Neuronal stem cell (in vitro differentiated cells): ENCODE measurements at regions not wholly inside any gene's neighbourhood (a gene's known extent, or its start where the extent isn't known, plus 50 kb on each side); places are given as distances from the start of the nearest gene placed in this dataset.

Experiments
- DNase-seq: peaks from one replicate; pipeline ENCODE4 v3.0.0-alpha.2; 2013; ENCODE audit warnings: low spot score
- H2AFZ ChIP-seq: one replicate; pipeline ENCODE4 v1.6.1; 2013; ENCODE audit warnings: mild to moderate bottlenecking, low read length, inconsistent platforms
- H2AK5ac ChIP-seq: 2 replicates; pipeline ENCODE4 v1.6.1; 2013; ENCODE audit warnings: low read depth, mild to moderate bottlenecking, inconsistent platforms, low read length, moderate library complexity, mixed read lengths
- H2BK120ac ChIP-seq: 2 replicates; pipeline ENCODE4 v1.6.1; 2013; ENCODE audit warnings: low read depth, mild to moderate bottlenecking, inconsistent platforms, low read length, moderate library complexity, mixed read lengths
- H2BK12ac ChIP-seq: one replicate; pipeline ENCODE4 v1.6.1; 2013; ENCODE audit warnings: low read length, inconsistent platforms
- H2BK15ac ChIP-seq: 2 replicates; pipeline ENCODE4 v1.6.1; 2013; ENCODE audit warnings: mild to moderate bottlenecking, low read length, inconsistent platforms, mixed read lengths
- H2BK5ac ChIP-seq: one replicate; pipeline ENCODE4 v1.6.1; 2013; ENCODE audit warnings: inconsistent platforms, mild to moderate bottlenecking, low read length, moderate library complexity
- H3K14ac ChIP-seq: one replicate; pipeline ENCODE4 v1.6.1; 2013; ENCODE audit warnings: low read length, inconsistent platforms
- H3K18ac ChIP-seq: 2 replicates; pipeline ENCODE4 v1.6.1; 2013; ENCODE audit warnings: low read length, inconsistent platforms
- H3K23ac ChIP-seq: 2 replicates; pipeline ENCODE4 v1.6.1; 2013; ENCODE audit warnings: low read depth, mild to moderate bottlenecking, mixed read lengths, low read length, inconsistent platforms; ENCODE audit not compliant: poor library complexity
- H3K27ac ChIP-seq: replicated peaks from 3 replicates; pipeline ENCODE4 v1.5.1; 2013; ENCODE audit warnings: low read length, inconsistent platforms
- H3K27me3 ChIP-seq, 3 experiments: 2 replicates each; pipeline ENCODE4 v1.6.1; 2013; ENCODE audit warnings: low read length in 3 of 3, mild to moderate bottlenecking in 2 of 3, inconsistent platforms in 1 of 3, low read depth in 1 of 3, mixed read lengths in 1 of 3, moderate library complexity in 1 of 3; ENCODE audit not compliant: control insufficient read depth in 3 of 3, insufficient read depth in 3 of 3
- H3K36me3 ChIP-seq, 2 donors: replicated peaks in 1 of 2; 2 replicates each; pipeline ENCODE4 v1.6.1; 2013; ENCODE audit warnings: low read length in 2 of 2; ENCODE audit not compliant: control insufficient read depth in 2 of 2, insufficient read depth in 2 of 2
- H3K4ac ChIP-seq: 2 replicates; pipeline ENCODE4 v1.6.1; 2013; ENCODE audit warnings: inconsistent platforms, mild to moderate bottlenecking, low read length, moderate library complexity
- H3K4me1 ChIP-seq, 2 donors: 1 replicate in 1 of 2; 2 replicates in 1 of 2; pipeline ENCODE4 v1.6.1; 2013; ENCODE audit warnings: low read length in 2 of 2, low read depth in 1 of 2; ENCODE audit not compliant: control insufficient read depth in 2 of 2, insufficient read depth in 1 of 2
- H3K4me2 ChIP-seq: one replicate; pipeline ENCODE4 v1.6.1; 2013; ENCODE audit warnings: mild to moderate bottlenecking, low read length, inconsistent platforms; ENCODE audit not compliant: insufficient read depth, poor library complexity, severe bottlenecking
- H3K4me3 ChIP-seq, 2 donors: 2 replicates each; pipeline ENCODE4 v1.5.1; 2013; ENCODE audit warnings: low read length in 2 of 2, mild to moderate bottlenecking in 2 of 2, inconsistent platforms in 1 of 2, moderate library complexity in 1 of 2
- H3K79me1 ChIP-seq: one replicate; pipeline ENCODE4 v1.6.1; 2013; ENCODE audit warnings: low read depth, mild to moderate bottlenecking, inconsistent platforms, low read length, moderate library complexity
- H3K9ac ChIP-seq: one replicate; pipeline ENCODE4 v1.6.1; 2013; ENCODE audit warnings: mild to moderate bottlenecking, low read depth, low read length, inconsistent platforms; ENCODE audit not compliant: poor library complexity
- H3K9me3 ChIP-seq, 2 donors: replicated peaks in 1 of 2; 2 replicates each; pipeline versions ENCODE3 to v1.6.1; 2013; ENCODE audit warnings: low read length in 2 of 2, mild to moderate bottlenecking in 2 of 2, inconsistent platforms in 1 of 2, low read depth in 1 of 2, mixed read lengths in 1 of 2, moderate library complexity in 1 of 2; ENCODE audit not compliant: control insufficient read depth in 2 of 2, insufficient read depth in 1 of 2
- H4K8ac ChIP-seq: one replicate; pipeline ENCODE4 v1.6.1; 2013; ENCODE audit warnings: low read depth, mild to moderate bottlenecking, inconsistent platforms, low read length, moderate library complexity
- H4K91ac ChIP-seq: one replicate; pipeline ENCODE4 v1.6.1; 2013; ENCODE audit warnings: low read length, low read depth, mild to moderate bottlenecking, inconsistent platforms; ENCODE audit not compliant: poor library complexity
- WGBS, 2 donors: extraction: QIAGEN DNeasy Blood & Tissue Kit; methylation state at CpG; one replicate each; pipeline ENCODE4 v1.1.7; 2013; ENCODE audit warnings: missing lambda C conversion rate in 2 of 2, mixed read lengths in 1 of 2; ENCODE audit not compliant: insufficient read length in 2 of 2, insufficient replicate concordance in 1 of 2; ENCODE audit errors: extremely low coverage in 2 of 2; 5-methylcytosine and 5-hydroxymethylcytosine counted together

GRCh38 chr15:95267481-95267880 is 1036.1 kb downstream of the MCTP2 start:
- Histone ChIP-seq H2AK5ac (no peak overlapping the region), H3K79me1 (no peaks in the 10 kb centered on the region), H3K9me3 (no peaks in the 10 kb centered on the region), H2BK15ac (no peak overlapping the region), H3K4me2 (no peak overlapping the region), H3K27me3 (no peaks in the 10 kb centered on the region), H3K27ac (no peak overlapping the region), H3K4me3 (no peak overlapping the region), H3K4ac (no peak overlapping the region), H4K8ac (no peak overlapping the region), H3K18ac (no peak overlapping the region), H3K9ac (no peak overlapping the region), H3K14ac (no peak overlapping the region), H4K91ac (no peak overlapping the region), H2BK120ac (no peak overlapping the region), H2AFZ (no peak overlapping the region), H3K4me1 (peaks cover 0 to 5% of the 10 kb centered on the region in 2 donors), H3K23ac (no peak overlapping the region), H3K36me3 (no peaks in the 10 kb centered on the region), H2BK12ac (no peak overlapping the region), H2BK5ac (no peak overlapping the region)
- DNase-seq = no peak
- WGBS, 2 donors = no CpG with 5 or more reads among the region's 3 CpGs

- Histone ChIP-seq H3K4me3 (no peak overlapping the region), H3K27me3 (no peaks in the 10 kb centered on the region), H2BK120ac (no peak overlapping the region), H4K8ac (no peak overlapping the region), H3K79me1 (no peaks in the 10 kb centered on the region), H3K9me3 (no peaks in the 10 kb centered on the region), H3K27ac (no peak overlapping the region), H2BK12ac (no peak overlapping the region), H4K91ac (no peak overlapping the region), H3K18ac (no peak overlapping the region), H2AFZ (no peak overlapping the region), H3K9ac (no peak overlapping the region), H2BK15ac (no peak overlapping the region), H3K4me2 (no peak overlapping the region), H3K36me3 (no peaks in the 10 kb centered on the region), H3K4me1 (peaks cover 0 to 5% of the 10 kb centered on the region in 2 donors), H3K14ac (no peak overlapping the region), H2AK5ac (no peak overlapping the region), H3K4ac (no peak overlapping the region), H3K23ac (no peak overlapping the region), H2BK5ac (no peak overlapping the region)
- WGBS, 2 donors = no CpG with 5 or more reads among the region's 10 CpGs
- no peak for DNase-seq
Observed at GRCh38 chr15:95269242-95270183, 1038.2 kb downstream of the MCTP2 start.

GRCh38 chr15:95274101-95274500 is 1042.7 kb downstream of the MCTP2 start:
- Histone ChIP-seq H2BK5ac (no peak overlapping the region), H3K18ac (no peak overlapping the region), H3K36me3 (no peaks in the 10 kb centered on the region), H3K23ac (no peak overlapping the region), H3K9me3 (no peaks in the 10 kb centered on the region), H2AK5ac (no peak overlapping the region), H2AFZ (no peak overlapping the region), H3K4ac (no peak overlapping the region), H3K4me2 (no peak overlapping the region), H4K8ac (no peak overlapping the region), H2BK12ac (no peak overlapping the region), H3K9ac (no peak overlapping the region), H2BK15ac (no peak overlapping the region), H3K27ac (no peak overlapping the region), H3K4me3 (no peak overlapping the region), H3K79me1 (no peaks in the 10 kb centered on the region), H2BK120ac (no peak overlapping the region), H3K4me1 (peaks cover 0 to 3% of the 10 kb centered on the region in 2 donors), H3K27me3 (no peaks in the 10 kb centered on the region), H3K14ac (no peak overlapping the region), H4K91ac (no peak overlapping the region)
- WGBS, 2 donors = no CpG with 5 or more reads among the region's 4 CpGs
- DNase-seq = no peak

- no peak overlapping the region for H2BK5ac ChIP-seq
- H4K91ac ChIP-seq = no peak overlapping the region
- no peak overlapping the region for H2BK12ac ChIP-seq
- H3K9ac ChIP-seq = no peak overlapping the region
- no peaks in the 10 kb centered on the region for H3K36me3 ChIP-seq
- no peaks in the 10 kb centered on the region for H3K9me3 ChIP-seq
- no peak overlapping the region for H4K8ac ChIP-seq
- H3K79me1 ChIP-seq = no peaks in the 10 kb centered on the region
- H3K4me1 ChIP-seq = peaks cover 0 to 3% of the 10 kb centered on the region in 2 donors
- no peak overlapping the region for H3K4me3 ChIP-seq
- H2BK120ac ChIP-seq = no peak overlapping the region
- DNase-seq = no peak
- no peak overlapping the region for H3K18ac ChIP-seq
- H3K4me2 ChIP-seq = no peak overlapping the region
- no peak overlapping the region for H3K27ac ChIP-seq
- no peak overlapping the region for H2BK15ac ChIP-seq
- WGBS, 2 donors = no CpG with 5 or more reads among the region's 3 CpGs
- no peak overlapping the region for H3K4ac ChIP-seq
- no peak overlapping the region for H3K14ac ChIP-seq
- H3K23ac ChIP-seq = no peak overlapping the region
- no peak overlapping the region for H2AFZ ChIP-seq
- no peak overlapping the region for H2AK5ac ChIP-seq
- H3K27me3 ChIP-seq = no peaks in the 10 kb centered on the region
Observed at GRCh38 chr15:95277266-95277665, 1045.9 kb downstream of the MCTP2 start.
